Left kidney (tissue), 1 donor: ENCODE measurements at regions not wholly inside any gene's neighbourhood (a gene's known extent, or its start where the extent isn't known, plus 50 kb on each side); places are given as distances from the start of the nearest gene placed in this dataset.

Source experiments
- DNase-seq: peaks from one replicate; pipeline ENCODE4 v3.0.0-alpha.2; 2013

- DNase-seq = no peak
These were observed 81.5 kb upstream of the SORBS2 start for GRCh38 chr4:185893500-185893899.

GRCh38 chr4:185894481-185894880, 82.5 kb upstream of the SORBS2 start:
- DNase-seq = no peak

- DNase-seq = no peak
These were observed 83.4 kb upstream of the SORBS2 start for GRCh38 chr4:185895351-185895750.

GRCh38 chr4:185895866-185896265, 83.9 kb upstream of the SORBS2 start:
- DNase-seq = no peak

GRCh38 chr4:185896817-185897488, 85.0 kb upstream of the SORBS2 start:
- no peak for DNase-seq

- DNase-seq = no peak
These were observed 86.4 kb upstream of the SORBS2 start for GRCh38 chr4:185898413-185898812.

GRCh38 chr4:185899833-185900232, 87.8 kb upstream of the SORBS2 start:
- no peak for DNase-seq

GRCh38 chr4:185902654-185903053, 90.7 kb upstream of the SORBS2 start:
- no peak for DNase-seq

GRCh38 chr4:185903205-185903604, 91.2 kb upstream of the SORBS2 start:
- DNase-seq = no peak

GRCh38 chr4:185904381-185904780, 92.4 kb upstream of the SORBS2 start:
- DNase-seq = no peak

- no peak for DNase-seq
These were observed 98.0 kb upstream of the SORBS2 start for GRCh38 chr4:185909972-185910371.

- no peak for DNase-seq
These were observed 99.6 kb upstream of the SORBS2 start for GRCh38 chr4:185911556-185912064.

- DNase-seq = no peak
These were observed 100.8 kb upstream of the SORBS2 start for GRCh38 chr4:185912779-185913178.

GRCh38 chr4:185914583-185915199, 102.7 kb upstream of the SORBS2 start:
- DNase-seq = peak; percentile 50

- no peak for DNase-seq
These were observed 103.3 kb upstream of the SORBS2 start for GRCh38 chr4:185915271-185915670.

GRCh38 chr4:185915817-185916216, 103.8 kb upstream of the SORBS2 start:
- DNase-seq = no peak

GRCh38 chr4:185916231-185916630, 104.2 kb upstream of the SORBS2 start:
- no peak for DNase-seq

- DNase-seq = no peak
These were observed 104.7 kb upstream of the SORBS2 start for GRCh38 chr4:185916683-185917082.

GRCh38 chr4:185919107-185919506, 107.1 kb upstream of the SORBS2 start:
- no peak for DNase-seq

- DNase-seq = no peak
These were observed 108.2 kb upstream of the SORBS2 start for GRCh38 chr4:185920171-185920570.

GRCh38 chr4:185920691-185921260, 108.8 kb upstream of the SORBS2 start:
- DNase-seq = no peak

- no peak for DNase-seq
These were observed 109.9 kb upstream of the SORBS2 start for GRCh38 chr4:185921583-185922555.
